Activated naive CD8-positive, alpha-beta T cell treated with anti-CD3 and anti-CD28 coated beads, Interleukin-2, amount 10 ng/mL, durations not matched to agents 7 days and 5 days (primary cell): ENCODE measurements at regions not wholly inside any gene's neighbourhood (a gene's known extent, or its start where the extent isn't known, plus 50 kb on each side); places are given as distances from the start of the nearest gene placed in this dataset.

Source experiments
- ATAC-seq: fragments of 150-1000 bp; cut with Tn5 transposase; one replicate; pipeline ENCODE4 v1.10.0; 2021; ENCODE audit warnings: low read depth, moderate library complexity
- POLR2A ChIA-PET: fragments of 350-600 bp; sonication (Branson Sonifier 250); formaldehyde crosslinking; loops from one replicate; lab custom pipeline; 2021; ENCODE audit warnings: antibody characterized with exemption; lab: Charles Lee
- DNase-seq: peaks from one replicate; pipeline ENCODE4 v3.0.0; 2021
- H3K27ac Mint-ChIP-seq: one replicate; pipeline ENCODE4 v1.8.0; 2022; ENCODE audit warnings: mild to moderate bottlenecking, mixed read lengths
- H3K27me3 Mint-ChIP-seq: one replicate; pipeline ENCODE4 v1.8.0; 2022; ENCODE audit warnings: mild to moderate bottlenecking, moderate library complexity, mixed read lengths
- H3K36me3 Mint-ChIP-seq: one replicate; pipeline ENCODE4 v1.8.0; 2021; ENCODE audit warnings: mild to moderate bottlenecking, mixed read lengths
- H3K4me1 Mint-ChIP-seq: one replicate; pipeline ENCODE4 v1.8.0; 2021; ENCODE audit warnings: mixed read lengths
- H3K4me3 Mint-ChIP-seq: one replicate; pipeline ENCODE4 v1.8.0; 2022; ENCODE audit warnings: mild to moderate bottlenecking, moderate library complexity, mixed read lengths
- H3K9me3 Mint-ChIP-seq: one replicate; pipeline ENCODE4 v1.8.0; 2021; ENCODE audit warnings: mixed read lengths

DNA sequence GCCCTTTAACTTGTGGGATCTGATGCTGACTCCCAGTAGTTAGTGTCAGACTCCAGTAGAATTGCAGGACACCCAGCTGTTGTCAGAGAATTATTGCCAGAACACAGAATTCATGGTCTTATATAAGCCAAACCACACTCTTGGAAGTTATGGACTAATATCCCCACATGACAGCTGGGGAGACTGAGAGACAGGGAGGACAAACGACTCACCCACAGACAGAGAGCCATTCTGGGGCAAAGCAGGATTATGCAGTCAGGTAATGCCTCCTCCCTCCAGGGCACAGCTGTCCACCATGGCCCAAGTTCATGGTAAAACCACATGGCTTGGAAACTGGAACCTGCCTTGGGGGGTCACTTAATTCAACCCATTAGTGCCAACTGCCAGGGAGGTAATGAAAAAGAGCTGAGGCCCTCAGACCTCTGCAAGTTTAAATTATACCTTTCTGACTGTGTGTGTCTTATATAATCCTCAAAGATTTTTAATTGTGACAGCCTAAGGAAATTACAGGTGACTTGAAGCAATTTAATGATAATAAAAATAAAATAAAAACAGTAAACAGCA lies 299.5 kb downstream of the BUD13 start:
- Mint-ChIP-seq H3K9me3 (peaks cover 2% of the 10 kb centered on the region), H3K4me1 (no peaks in the 10 kb centered on the region), H3K27ac (no peak overlapping the region), H3K27me3 (peaks cover 7% of the 10 kb centered on the region), H3K36me3 (no peaks in the 10 kb centered on the region), H3K4me3 (no peak overlapping the region)
- POLR2A ChIA-PET: no interaction called here
- ATAC-seq (no peak), DNase-seq (no peak)

DNA sequence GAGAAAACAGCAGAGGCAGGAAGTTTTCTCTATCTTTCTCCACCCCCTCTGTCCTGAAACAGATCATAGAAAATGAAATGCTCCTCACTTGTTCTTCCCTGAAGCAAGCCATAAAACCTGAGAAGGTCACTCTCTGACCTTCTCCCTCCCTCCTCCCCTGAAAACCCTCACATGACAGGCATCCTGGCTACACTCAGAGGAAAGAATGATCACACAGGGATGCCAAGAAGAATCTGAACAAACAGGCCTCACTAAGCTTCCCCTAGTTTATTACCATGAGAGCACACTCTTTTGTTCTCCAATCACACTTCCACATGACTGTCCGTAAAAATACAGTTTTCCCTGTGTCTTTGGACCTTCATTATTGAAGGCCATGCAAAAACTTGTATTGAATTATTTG lies 300.1 kb downstream of the BUD13 start:
- Mint-ChIP-seq H3K4me3 (no peak overlapping the region), H3K4me1 (no peaks in the 10 kb centered on the region), H3K9me3 (peaks cover 2% of the 10 kb centered on the region), H3K27me3 (peaks cover 7% of the 10 kb centered on the region), H3K36me3 (no peaks in the 10 kb centered on the region), H3K27ac (no peak overlapping the region)
- DNase-seq (no peak), ATAC-seq (no peak)
- POLR2A ChIA-PET: no interaction called here

DNA sequence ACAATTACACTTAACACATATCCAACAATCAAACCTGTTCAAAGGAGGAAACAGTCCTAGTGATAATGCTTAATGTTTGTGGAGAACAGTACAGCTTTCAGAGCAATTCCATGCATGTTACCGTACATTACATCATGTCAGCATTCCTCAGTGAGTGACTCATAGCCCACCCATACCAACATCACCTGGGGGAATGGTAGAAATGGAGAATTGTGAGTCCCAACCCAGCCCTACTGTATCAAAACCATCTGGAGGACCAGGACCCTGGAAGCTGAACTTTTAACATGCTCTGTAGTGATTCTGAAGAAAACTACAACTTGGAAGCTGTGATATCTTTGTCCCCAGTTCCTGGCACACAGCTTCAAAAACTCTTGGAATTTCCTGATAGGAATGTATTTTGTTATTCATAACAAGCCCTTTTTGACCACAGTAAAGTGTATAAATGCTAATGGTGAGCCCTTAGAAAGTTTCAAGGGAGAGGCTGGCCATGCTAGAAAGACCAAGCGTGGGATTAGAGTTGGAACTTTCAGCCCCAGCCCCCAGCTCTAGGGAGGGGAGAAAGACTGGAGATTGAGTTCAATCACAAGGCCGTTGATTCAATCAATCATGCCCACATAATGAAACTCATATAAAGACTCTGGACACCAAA lies 301.1 kb downstream of the BUD13 start:
- no peak for ATAC-seq
- POLR2A ChIA-PET: no interaction called here
- peaks cover 2% of the 10 kb centered on the region for H3K9me3 Mint-ChIP-seq

DNA sequence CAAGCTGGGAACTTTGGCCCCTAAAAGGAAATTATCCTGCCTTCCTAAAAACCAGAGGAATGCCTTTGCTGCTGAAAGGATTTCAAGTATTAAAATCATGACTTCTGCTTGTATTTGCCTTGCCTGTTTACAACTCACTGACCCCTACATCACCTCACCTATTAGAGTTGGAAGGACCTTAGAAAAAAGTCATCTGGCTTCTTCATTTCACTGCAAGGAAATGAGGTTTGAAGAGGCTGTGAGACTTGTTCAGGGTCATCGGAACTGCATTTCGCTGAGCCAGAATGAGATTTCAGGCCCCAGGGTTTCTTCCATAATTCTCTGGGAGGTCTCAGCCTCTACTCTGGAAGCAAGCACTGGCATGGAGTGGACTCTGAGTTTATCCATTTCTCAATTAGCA lies 304.1 kb downstream of the BUD13 start:
- Mint-ChIP-seq H3K36me3 (no peaks in the 10 kb centered on the region), H3K27me3 (peaks cover 5% of the 10 kb centered on the region), H3K9me3 (peaks cover 2% of the 10 kb centered on the region), H3K27ac (no peak overlapping the region), H3K4me1 (no peaks in the 10 kb centered on the region), H3K4me3 (no peak overlapping the region)
- POLR2A ChIA-PET: no interaction called here
- no peak for ATAC-seq
- DNase-seq: no peak

More for the DNA sequence above, 301.1 kb downstream of the BUD13 start:
- H3K27ac Mint-ChIP-seq: no peak overlapping the region
- H3K36me3 Mint-ChIP-seq: no peaks in the 10 kb centered on the region
- H3K4me3 Mint-ChIP-seq: no peak overlapping the region
- H3K27me3 Mint-ChIP-seq: peaks cover 7% of the 10 kb centered on the region
- DNase-seq: no peak
- no peaks in the 10 kb centered on the region for H3K4me1 Mint-ChIP-seq

DNA sequence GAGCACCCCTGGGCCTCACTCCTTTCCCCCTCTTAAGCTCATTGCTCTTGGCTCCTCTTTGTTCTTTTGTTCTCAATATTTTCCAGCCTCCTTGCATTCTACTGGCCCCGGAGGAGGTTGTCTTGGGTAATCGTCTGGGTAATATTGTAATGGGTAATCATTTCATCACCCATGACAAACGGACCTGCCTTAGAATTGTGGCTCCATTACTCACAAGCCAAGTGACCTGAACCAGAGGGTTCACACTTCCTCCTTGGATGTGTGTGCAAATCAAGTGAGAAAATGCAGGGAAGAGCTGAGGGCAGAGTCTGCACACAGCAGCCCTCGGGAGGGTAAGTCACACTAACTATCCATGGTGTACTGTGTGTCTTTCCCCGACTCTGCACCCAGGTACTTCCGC lies 305.0 kb downstream of the BUD13 start:
- ATAC-seq (no peak), DNase-seq (no peak)
- Mint-ChIP-seq H3K9me3 (peaks cover 2% of the 10 kb centered on the region), H3K36me3 (no peaks in the 10 kb centered on the region), H3K27me3 (peaks cover 3% of the 10 kb centered on the region), H3K27ac (no peak overlapping the region), H3K4me3 (no peak overlapping the region), H3K4me1 (no peaks in the 10 kb centered on the region)
- POLR2A ChIA-PET: no interaction called here

DNA sequence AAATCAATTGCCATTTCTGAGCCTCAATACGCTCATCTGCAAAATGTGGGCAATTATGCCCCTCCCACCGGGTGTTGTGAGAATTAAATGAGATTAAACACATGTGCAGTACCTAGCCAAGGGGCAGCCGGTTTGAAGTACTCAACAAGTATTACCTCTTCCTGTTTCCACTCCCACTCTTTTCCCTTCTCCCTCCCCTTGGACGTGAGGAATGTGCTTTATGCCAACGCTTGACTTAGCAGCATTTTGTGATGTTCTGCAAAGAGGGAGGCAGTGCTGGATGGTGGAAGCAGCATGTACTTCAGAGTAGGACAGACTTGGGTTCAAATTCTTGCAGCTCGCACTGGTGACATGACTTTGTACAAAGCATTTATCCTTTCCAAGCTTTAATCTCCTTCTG lies 306.0 kb downstream of the BUD13 start:
- peaks cover 2% of the 10 kb centered on the region for H3K9me3 Mint-ChIP-seq
- no peaks in the 10 kb centered on the region for H3K4me1 Mint-ChIP-seq
- ATAC-seq: no peak
- no peak for DNase-seq
- POLR2A ChIA-PET: no interaction called here
- no peaks in the 10 kb centered on the region for H3K36me3 Mint-ChIP-seq
- no peak overlapping the region for H3K27ac Mint-ChIP-seq
- H3K27me3 Mint-ChIP-seq: no peaks in the 10 kb centered on the region
- H3K4me3 Mint-ChIP-seq: no peak overlapping the region

DNA sequence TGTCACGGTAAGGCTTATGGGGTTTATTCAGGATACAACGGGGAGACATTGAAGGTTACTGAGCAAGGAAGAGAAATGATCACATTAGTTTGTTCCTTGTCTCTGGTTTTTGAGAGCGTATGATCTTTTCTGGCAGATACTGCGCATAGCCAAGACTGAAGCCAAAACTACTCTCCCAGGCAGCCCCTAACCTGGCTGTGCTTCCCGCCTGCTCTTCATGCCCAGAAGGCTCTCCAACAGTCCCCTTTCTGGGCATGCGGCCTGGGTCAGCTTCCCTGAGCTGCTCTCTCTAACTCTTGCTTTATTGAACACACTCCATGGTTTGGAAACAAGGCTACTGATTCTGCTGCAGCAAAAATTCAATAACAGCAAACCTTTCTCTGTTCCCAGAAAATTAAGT lies 306.6 kb downstream of the BUD13 start:
- H3K9me3 Mint-ChIP-seq: peaks cover 2% of the 10 kb centered on the region
- no peaks in the 10 kb centered on the region for H3K36me3 Mint-ChIP-seq
- no peak overlapping the region for H3K4me3 Mint-ChIP-seq
- H3K27me3 Mint-ChIP-seq: no peaks in the 10 kb centered on the region
- no peak overlapping the region for H3K27ac Mint-ChIP-seq
- no peak for ATAC-seq
- no peak for DNase-seq
- POLR2A ChIA-PET: no interaction called here
- no peaks in the 10 kb centered on the region for H3K4me1 Mint-ChIP-seq

DNA sequence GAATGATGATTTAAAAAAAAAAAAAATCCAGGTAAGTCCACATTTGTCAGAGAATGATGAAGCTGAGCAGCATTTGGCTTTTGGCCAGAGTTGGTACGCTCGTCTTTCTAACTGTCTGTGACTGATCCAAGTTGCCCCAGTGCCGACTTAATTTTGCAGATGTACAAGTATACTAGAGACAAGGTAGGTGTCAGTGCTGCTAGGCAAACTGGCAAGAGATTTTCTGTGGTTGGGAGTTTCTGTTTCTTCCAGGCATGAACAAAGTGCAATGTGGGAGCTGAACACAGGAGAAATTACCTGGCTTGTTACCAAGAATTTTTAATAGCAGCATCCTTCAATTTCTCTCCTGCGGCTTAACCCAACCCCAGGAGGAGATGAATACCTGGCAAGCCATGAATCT lies 307.7 kb downstream of the BUD13 start:
- no peaks in the 10 kb centered on the region for H3K27me3 Mint-ChIP-seq
- no peak overlapping the region for H3K27ac Mint-ChIP-seq
- H3K9me3 Mint-ChIP-seq: no peaks in the 10 kb centered on the region
- POLR2A ChIA-PET: no interaction called here
- DNase-seq (no peak), ATAC-seq (no peak)
- H3K36me3 Mint-ChIP-seq: no peaks in the 10 kb centered on the region
- H3K4me3 Mint-ChIP-seq: no peak overlapping the region
- H3K4me1 Mint-ChIP-seq: no peaks in the 10 kb centered on the region

DNA sequence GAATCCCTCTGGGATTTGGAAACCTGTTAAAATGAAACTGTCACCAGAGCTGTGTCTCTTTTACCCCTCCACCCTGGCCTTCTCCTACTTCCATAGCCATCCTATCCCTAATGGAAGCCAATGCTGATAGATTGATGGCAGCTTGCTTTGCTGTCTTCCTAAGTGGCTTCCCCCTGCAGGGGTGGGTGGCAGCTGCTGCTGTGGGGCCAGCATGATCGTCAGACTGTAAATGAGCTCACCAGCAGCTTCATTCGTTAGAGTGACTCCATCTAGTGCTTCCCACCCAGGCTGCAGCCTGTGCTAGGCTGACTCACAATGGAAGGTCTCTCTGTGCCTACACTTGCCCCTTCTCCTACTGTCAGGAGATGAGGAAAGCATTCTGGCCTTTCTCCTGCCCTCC lies 311.0 kb downstream of the BUD13 start:
- Mint-ChIP-seq H3K27me3 (no peaks in the 10 kb centered on the region), H3K4me1 (no peaks in the 10 kb centered on the region), H3K9me3 (no peaks in the 10 kb centered on the region), H3K36me3 (no peaks in the 10 kb centered on the region), H3K4me3 (no peak overlapping the region), H3K27ac (no peak overlapping the region)
- DNase-seq: no peak
- ATAC-seq: no peak
- POLR2A ChIA-PET: no interaction called here

DNA sequence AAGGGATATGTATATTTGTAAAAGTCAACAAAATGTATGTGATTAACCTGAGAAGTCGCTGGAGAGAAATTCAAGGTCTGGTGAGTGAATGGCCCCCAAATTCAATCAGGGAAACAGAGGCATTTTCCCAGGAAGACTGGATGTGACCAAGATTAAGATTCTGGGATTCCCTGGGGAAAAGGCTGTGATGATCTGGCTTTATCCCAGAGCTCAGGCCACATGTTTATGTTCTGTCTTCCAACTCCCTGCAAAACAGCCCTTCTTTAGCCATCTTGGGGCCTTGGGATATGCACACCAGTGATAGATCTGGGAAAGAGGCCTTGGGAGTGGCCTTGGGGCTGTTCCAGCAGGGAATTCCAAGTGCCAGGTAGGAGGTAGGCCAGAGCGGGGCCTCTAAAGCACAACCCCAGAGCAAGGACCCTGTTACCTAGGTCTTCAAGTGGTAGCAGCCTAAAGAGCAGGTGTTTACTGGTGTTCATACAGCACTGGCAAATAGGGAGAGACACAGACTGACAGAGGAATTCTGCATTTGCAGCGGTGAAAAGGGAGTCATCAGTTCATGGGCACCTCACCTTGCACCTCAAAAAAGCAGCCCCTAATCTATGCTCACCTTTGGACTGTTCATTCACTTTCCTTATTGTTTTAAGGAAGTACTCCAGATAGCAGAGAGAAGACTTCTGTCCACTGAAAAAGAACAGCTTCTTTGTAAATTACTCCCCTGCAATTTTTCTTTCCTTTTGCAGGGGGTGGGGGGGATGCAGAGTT lies 312.4 kb downstream of the BUD13 start:
- POLR2A ChIA-PET: no interaction called here
- DNase-seq (no peak), ATAC-seq (no peak)
- Mint-ChIP-seq H3K9me3 (no peaks in the 10 kb centered on the region), H3K27me3 (no peaks in the 10 kb centered on the region), H3K36me3 (no peaks in the 10 kb centered on the region), H3K4me3 (no peak overlapping the region), H3K4me1 (no peaks in the 10 kb centered on the region), H3K27ac (no peak overlapping the region)

DNA sequence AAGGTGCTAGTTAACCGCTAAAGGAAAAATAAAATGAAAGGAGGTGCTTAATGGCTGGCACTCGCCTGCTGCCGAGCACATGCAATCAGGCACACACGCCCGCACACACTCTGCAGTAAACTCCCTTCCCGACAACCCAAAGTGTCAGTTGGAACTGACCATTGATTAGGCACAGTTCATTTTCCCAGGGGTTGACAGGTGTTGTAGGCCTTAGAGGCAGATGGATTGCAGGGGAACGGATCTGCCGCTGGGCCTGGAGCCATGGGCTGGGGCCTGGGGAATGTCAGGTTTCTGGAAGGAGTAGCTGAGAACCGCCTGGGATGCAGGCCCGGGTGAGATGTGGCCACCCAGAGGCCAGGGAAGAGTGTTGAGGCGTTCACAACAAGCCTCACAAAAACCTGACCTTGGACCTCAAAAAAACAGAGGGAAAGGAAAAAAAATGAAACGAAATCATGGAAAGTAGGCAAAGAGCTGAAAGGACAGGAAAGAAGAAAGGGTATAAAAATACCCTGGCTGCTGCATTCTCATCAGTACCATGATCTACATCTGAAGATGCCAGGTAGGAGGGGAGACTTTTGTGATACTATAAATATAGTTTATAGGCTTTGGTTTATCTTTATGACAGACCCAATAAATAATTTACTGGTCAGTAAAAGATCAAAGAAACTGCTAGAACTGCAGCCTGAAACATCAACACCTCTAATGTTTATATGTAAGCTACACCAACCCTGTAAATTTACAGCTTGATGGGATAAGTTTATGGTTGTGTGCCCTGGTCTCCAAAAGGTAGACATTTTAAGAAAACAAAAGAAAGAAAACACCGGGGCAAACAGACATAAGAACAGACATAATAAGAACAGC lies 313.4 kb downstream of the BUD13 start:
- Mint-ChIP-seq H3K4me1 (no peaks in the 10 kb centered on the region), H3K27ac (no peak overlapping the region), H3K4me3 (no peak overlapping the region), H3K27me3 (no peaks in the 10 kb centered on the region), H3K36me3 (no peaks in the 10 kb centered on the region), H3K9me3 (no peaks in the 10 kb centered on the region)
- DNase-seq (no peak), ATAC-seq (no peak)
- POLR2A ChIA-PET: no interaction called here

DNA sequence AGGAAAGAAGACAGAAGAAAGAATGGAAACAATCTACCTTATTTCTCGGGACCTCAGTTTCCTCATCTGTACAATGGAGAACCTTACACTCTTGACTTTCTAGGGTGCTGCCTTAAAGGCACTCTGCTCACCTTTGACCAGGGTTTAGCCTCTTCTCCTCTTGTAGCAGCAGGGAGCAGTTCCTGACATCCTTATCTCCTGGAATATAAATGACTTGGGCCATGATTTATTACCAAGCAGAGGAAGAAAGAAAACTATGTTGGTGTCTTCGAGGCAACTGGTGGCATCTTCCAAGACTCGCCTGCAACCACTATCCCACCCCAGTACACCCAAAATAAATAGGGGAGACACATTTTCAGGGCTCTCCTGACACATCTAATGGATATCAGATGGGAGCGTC lies 314.2 kb downstream of the BUD13 start:
- Mint-ChIP-seq H3K4me1 (no peaks in the 10 kb centered on the region), H3K27me3 (no peaks in the 10 kb centered on the region), H3K9me3 (no peaks in the 10 kb centered on the region), H3K4me3 (no peak overlapping the region), H3K36me3 (no peaks in the 10 kb centered on the region), H3K27ac (no peak overlapping the region)
- ATAC-seq (no peak), DNase-seq (no peak)
- POLR2A ChIA-PET: no interaction called here

DNA sequence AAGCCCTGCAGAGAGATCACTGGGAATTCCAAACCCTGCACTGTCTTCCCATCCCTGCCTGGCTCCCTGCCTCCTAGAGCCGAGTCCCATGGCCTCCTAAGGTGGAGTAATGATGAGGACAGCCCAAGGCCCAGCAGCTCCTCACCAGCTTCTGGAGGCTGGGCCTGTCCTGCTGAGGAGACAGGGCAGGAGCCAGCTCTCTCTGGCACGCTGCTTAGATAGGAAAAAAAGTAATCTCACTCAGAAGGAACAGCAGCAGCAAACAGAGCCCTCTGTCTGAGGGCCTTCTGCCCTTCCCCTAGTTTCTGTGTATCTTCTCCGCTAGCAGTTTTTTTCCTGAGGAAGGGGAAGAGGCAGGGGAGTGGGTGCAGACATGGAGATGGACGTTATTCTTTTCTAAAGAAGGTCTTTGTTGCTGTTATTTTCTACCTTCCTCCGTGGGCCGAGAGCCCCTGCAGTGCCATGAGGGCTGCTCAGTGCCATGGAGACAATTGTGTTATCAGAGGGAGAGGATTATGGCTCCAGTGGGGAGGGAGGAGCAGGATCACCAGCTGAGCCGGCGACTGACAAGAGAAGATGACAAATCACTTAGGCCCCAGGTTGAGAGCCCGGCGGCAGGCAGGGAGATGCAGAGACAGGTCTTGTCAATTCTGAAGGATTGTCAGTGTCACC lies 315.3 kb downstream of the BUD13 start:
- DNase-seq: no peak
- Mint-ChIP-seq H3K27ac (no peak overlapping the region), H3K27me3 (no peaks in the 10 kb centered on the region), H3K36me3 (no peaks in the 10 kb centered on the region), H3K4me3 (no peak overlapping the region), H3K4me1 (no peaks in the 10 kb centered on the region), H3K9me3 (no peaks in the 10 kb centered on the region)
- no peak for ATAC-seq
- POLR2A ChIA-PET: no interaction called here
